HCT116 (cell line): ENCODE measurements at regions not wholly inside any gene's neighbourhood (a gene's known extent, or its start where the extent isn't known, plus 50 kb on each side); places are given as distances from the start of the nearest gene placed in this dataset.

Experiments used
- ATAC-seq: fragments of 200-7000 bp; cut with Tn5 transposase; 2 replicates; pipeline ENCODE4 v1.9.1; 2020; ENCODE audit warnings: mild to moderate bottlenecking, moderate library complexity
- BruUV-seq: library from RNA; stranded (reverse); fragments of 400-500 nt; replicated peaks from 2 replicates; lab custom pipeline; 2021; lab: Mats Ljungman, UMichigan
- CTCF ChIA-PET: fragments of 300-600 bp; sonication (Branson Sonifier 250); formaldehyde crosslinking; loops from one replicate; lab custom pipeline; 2021; ENCODE audit warnings: antibody characterized with exemption; lab: Charles Lee
- POLR2A ChIA-PET: fragments of 300-600, 350-600 bp; sonication (Branson Sonifier 250); formaldehyde crosslinking; loops from one replicate; lab custom pipeline; 2021; ENCODE audit warnings: antibody characterized with exemption; lab: Charles Lee
- RAD21 ChIA-PET, 2 experiments: fragments of 300-600 bp; sonication (Branson Sonifier 250); formaldehyde crosslinking; loops; one replicate each; lab custom pipeline; 2023; ENCODE audit warnings: low total read pairs in 2 of 2; ENCODE audit not compliant: uncharacterized antibody in 2 of 2, unreplicated experiment in 2 of 2, low non-redundant PET in 1 of 2; lab: Charles Lee
- DNase-seq: peaks from one replicate; pipeline ENCODE4 v3.0.0-alpha.2; 2010; ENCODE audit warnings: low read depth, low spot score
- H2AFZ ChIP-seq: fragments of 200-600 bp; shearing (Covaris generic), sonication (generic); 2 replicates; pipeline ENCODE4 v1.6.1; 2017; ENCODE audit warnings: low read depth, mixed run types, mixed read lengths, antibody characterized with exemption, low read length; ENCODE audit not compliant: poor library complexity, severe bottlenecking
- H3K27ac ChIP-seq: 2 replicates; pipeline ENCODE4 v1.5.1; 2012; ENCODE audit warnings: low read depth, low read length
- H3K27me3 ChIP-seq: fragments of 200-600 bp; sonication (generic); 2 replicates; pipeline ENCODE4 v1.6.1; 2016; ENCODE audit warnings: mixed run types, low read length, mixed read lengths; ENCODE audit not compliant: insufficient read depth
- H3K36me3 ChIP-seq, 2 experiments: fragments of 200-500 bp in 1 of 2; fragments of 200-600 bp in 1 of 2; sonication (Bioruptor generic) in 1 of 2; sonication (generic) in 1 of 2; 2 replicates each; pipeline versions ENCODE4 v1.5.1 to v1.6.1; 2014 to 2016; ENCODE audit warnings: low read length in 2 of 2, inconsistent platforms in 1 of 2, mixed read lengths in 1 of 2, mixed run types in 1 of 2; ENCODE audit not compliant: insufficient read depth in 2 of 2, control insufficient read depth in 1 of 2
- H3K4me1 ChIP-seq, 2 experiments: fragments of 200-600 bp in 1 of 2; sonication (generic) in 1 of 2; 2 replicates each; pipeline versions ENCODE4 v1.5.1 to v1.6.1; 2012 to 2017; ENCODE audit warnings: low read length in 2 of 2, inconsistent platforms in 1 of 2, mild to moderate bottlenecking in 1 of 2, mixed read lengths in 1 of 2, mixed run types in 1 of 2, moderate library complexity in 1 of 2; ENCODE audit not compliant: insufficient read depth in 2 of 2, control insufficient read depth in 1 of 2
- H3K4me2 ChIP-seq: fragments of 200-600 bp; sonication (generic); 2 replicates; pipeline ENCODE4 v1.6.1; 2017; ENCODE audit warnings: mixed run types, low read length, mixed read lengths
- H3K4me3 ChIP-seq, 2 experiments: fragments of 200-600 bp in 1 of 2; sonication (generic) in 1 of 2; replicated peaks in 1 of 2; 2 replicates each; pipeline ENCODE4 v1.5.1; 2011 to 2016; ENCODE audit warnings: low read length in 2 of 2, control low read depth in 1 of 2, low read depth in 1 of 2, mild to moderate bottlenecking in 1 of 2, mixed read lengths in 1 of 2, mixed run types in 1 of 2
- H3K79me2 ChIP-seq: fragments of 200-600 bp; sonication (generic); 2 replicates; pipeline ENCODE4 v1.6.1; 2017; ENCODE audit warnings: mild to moderate bottlenecking, mixed run types, low read length, moderate library complexity, mixed read lengths; ENCODE audit not compliant: insufficient read depth
- H3K9ac ChIP-seq: fragments of 200-600 bp; sonication (generic); 2 replicates; pipeline ENCODE4 v1.6.1; 2016; ENCODE audit warnings: low read length, mixed read lengths
- H3K9me2 ChIP-seq: fragments of 200-600 bp; sonication (generic), shearing (Covaris generic); 2 replicates; pipeline ENCODE4 v1.6.1; 2017; ENCODE audit warnings: mixed run types, mild to moderate bottlenecking, moderate library complexity; ENCODE audit not compliant: insufficient read depth
- H3K9me3 ChIP-seq, 2 experiments: fragments of 200-500 bp in 1 of 2; fragments of 200-600 bp in 1 of 2; sonication (Bioruptor generic) in 1 of 2; sonication (generic) in 1 of 2; 2 replicates each; pipeline ENCODE4 v1.6.1; 2014 to 2017; ENCODE audit warnings: low read length in 2 of 2, mixed read lengths in 2 of 2, inconsistent platforms in 1 of 2, low read depth in 1 of 2, mild to moderate bottlenecking in 1 of 2, mixed run types in 1 of 2, moderate library complexity in 1 of 2; ENCODE audit not compliant: control insufficient read depth in 1 of 2, insufficient read depth in 1 of 2
- H4K20me1 ChIP-seq: fragments of 200-600 bp; sonication (generic), shearing (Covaris generic); 2 replicates; pipeline ENCODE4 v1.6.1; 2017; ENCODE audit warnings: mixed run types, mild to moderate bottlenecking, moderate library complexity; ENCODE audit not compliant: insufficient read depth
- CBX3 ChIP-seq: IDR thresholded peaks from 2 replicates; pipeline ENCODE4 v1.6.1; 2012; ENCODE audit warnings: low read depth
- CEBPB ChIP-seq: IDR thresholded peaks from 2 replicates; pipeline ENCODE4 v1.6.1; 2012; ENCODE audit warnings: low read depth
- EGR1 ChIP-seq: IDR thresholded peaks from 2 replicates; pipeline ENCODE4 v1.6.1; 2012; ENCODE audit warnings: low read depth
- ELF1 ChIP-seq: IDR thresholded peaks from 2 replicates; pipeline ENCODE4 v1.6.1; 2012; ENCODE audit warnings: low read depth, borderline replicate concordance
- EZH2 ChIP-seq: fragments of 200-600 bp; sonication (generic); IDR thresholded peaks from 2 replicates; pipeline ENCODE4 v1.6.1; 2017; ENCODE audit warnings: antibody characterized with exemption, mixed run types
- EZH2phosphoT487 ChIP-seq: fragments of 200-600 bp; IDR thresholded peaks from 2 replicates; pipeline ENCODE4 v1.6.1; 2018; ENCODE audit warnings: antibody characterized with exemption, borderline replicate concordance
- FOSL1 ChIP-seq: IDR thresholded peaks from 2 replicates; pipeline ENCODE4 v1.6.1; 2012; ENCODE audit warnings: low read depth
- JUND ChIP-seq: IDR thresholded peaks from 2 replicates; pipeline ENCODE4 v1.6.1; 2012
- MAX ChIP-seq: IDR thresholded peaks from 2 replicates; pipeline ENCODE4 v1.6.1; 2012
- POLR2A ChIP-seq: IDR thresholded peaks from 2 replicates; pipeline ENCODE4 v1.7.0; 2011; ENCODE audit warnings: borderline replicate concordance; ENCODE audit not compliant: insufficient read depth, insufficient read length; ENCODE audit errors: extremely low read depth
- POLR2AphosphoS5 ChIP-seq: IDR thresholded peaks from 2 replicates; pipeline ENCODE4 v1.6.1; 2011; ENCODE audit warnings: mild to moderate bottlenecking, low read depth, low read length, moderate library complexity
- RAD21 ChIP-seq: IDR thresholded peaks from 2 replicates; pipeline ENCODE4 v1.6.1; 2012; ENCODE audit warnings: low read depth, mild to moderate bottlenecking
- SIN3A ChIP-seq: IDR thresholded peaks from 2 replicates; pipeline ENCODE4 v1.6.1; 2012; ENCODE audit warnings: low read depth
- SP1 ChIP-seq: IDR thresholded peaks from 2 replicates; pipeline ENCODE4 v1.6.1; 2012; ENCODE audit warnings: low read depth
- SRF ChIP-seq: IDR thresholded peaks from 2 replicates; pipeline ENCODE4 v1.6.1; 2012; ENCODE audit warnings: low read depth
- TCF7L2 ChIP-seq: IDR thresholded peaks from 2 replicates; pipeline ENCODE4 v1.7.0; 2011; ENCODE audit warnings: borderline replicate concordance, inconsistent platforms; ENCODE audit not compliant: insufficient read depth, insufficient read length; ENCODE audit errors: extremely low read depth
- YY1 ChIP-seq: IDR thresholded peaks from 2 replicates; pipeline ENCODE4 v1.6.1; 2011; ENCODE audit warnings: low read length, low read depth, moderate library complexity, mild to moderate bottlenecking; ENCODE audit not compliant: insufficient replicate concordance; ENCODE audit errors: extremely low read depth
- intact Hi-C: fragments of 100-400 bp; cut with micrococcal nuclease; formaldehyde crosslinking; loops from 2 replicates; pipeline ENCODE4 v1.10.0; 2022
- TF ChIP-seq, protein P1 (sequence below): IDR thresholded peaks from 2 replicates; pipeline ENCODE4 v1.6.1; 2012; ENCODE audit warnings: low read depth
- TF ChIP-seq, protein P2 (sequence below), 3 experiments: fragments of 200-600 bp in 1 of 3; sonication (generic) in 1 of 3; IDR thresholded peaks in 2 of 3; conservative IDR thresholded peaks in 1 of 3; 2 replicates each; pipeline ENCODE4 v1.5.1; 2012 to 2017; ENCODE audit warnings: low read depth in 2 of 3, low read length in 2 of 3, antibody characterized with exemption in 1 of 3, borderline replicate concordance in 1 of 3, control low read depth in 1 of 3, mild to moderate bottlenecking in 1 of 3, mixed read lengths in 1 of 3, mixed run types in 1 of 3, moderate library complexity in 1 of 3; ENCODE audit not compliant: insufficient read depth in 1 of 3
- TF ChIP-seq, protein P3 (sequence below): IDR thresholded peaks from 2 replicates; pipeline ENCODE4 v1.6.1; 2012

DNA sequence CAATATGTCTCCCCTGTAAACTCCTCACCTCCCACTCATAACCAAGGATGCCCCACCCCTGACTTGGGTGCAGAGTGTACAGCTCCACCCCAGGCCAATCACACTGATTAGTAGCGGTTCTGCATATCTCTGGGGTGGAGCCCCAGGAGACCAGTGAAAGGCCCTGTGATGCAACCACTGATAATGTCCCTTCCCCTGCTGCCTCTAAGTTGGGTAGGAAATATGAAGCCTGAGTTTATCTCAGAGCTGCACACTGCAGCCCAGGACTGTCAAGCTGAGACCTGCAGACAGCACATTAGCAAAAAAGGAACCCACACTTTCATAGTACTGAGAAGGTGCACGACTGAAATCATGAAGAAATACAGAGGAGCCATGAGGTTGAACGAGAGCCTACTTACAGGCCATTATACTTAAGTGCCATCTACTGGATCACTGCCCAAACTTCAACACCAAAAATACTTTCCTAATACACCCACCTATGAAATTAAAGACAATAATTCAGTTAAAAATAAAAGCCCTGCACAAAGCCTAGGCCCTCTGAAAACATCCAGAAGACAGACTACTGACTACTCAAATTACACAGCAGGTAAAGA, 455.4 kb upstream of the LRRTM4 start:
- H3K36me3 ChIP-seq = no peaks in the 10 kb centered on the region
- DNase-seq = no peak
- ATAC-seq = no peak
- ChIA-PET CTCF (no interaction called here), POLR2A (no interaction called here), RAD21 (no interaction called here)
- no peaks in the 10 kb centered on the region for H3K9me2 ChIP-seq
- H3K4me3 ChIP-seq = no peak overlapping the region
- H3K4me2 ChIP-seq = no peak overlapping the region
- H3K79me2 ChIP-seq = no peaks in the 10 kb centered on the region
- no peak overlapping the region for H3K27ac ChIP-seq
- no TSS peak for BruUV-seq
- H3K4me1 ChIP-seq = no peaks in the 10 kb centered on the region
- H3K9ac ChIP-seq = no peak overlapping the region
- H4K20me1 ChIP-seq = no peaks in the 10 kb centered on the region
- intact Hi-C loops = no loop called here
- H3K9me3 ChIP-seq = peaks cover 17 to 23% of the 10 kb centered on the region in 2 experiments; a peak in 2 of 4 replicates
- H2AFZ ChIP-seq = no peak overlapping the region
- TF ChIP-seq, protein P1, sequence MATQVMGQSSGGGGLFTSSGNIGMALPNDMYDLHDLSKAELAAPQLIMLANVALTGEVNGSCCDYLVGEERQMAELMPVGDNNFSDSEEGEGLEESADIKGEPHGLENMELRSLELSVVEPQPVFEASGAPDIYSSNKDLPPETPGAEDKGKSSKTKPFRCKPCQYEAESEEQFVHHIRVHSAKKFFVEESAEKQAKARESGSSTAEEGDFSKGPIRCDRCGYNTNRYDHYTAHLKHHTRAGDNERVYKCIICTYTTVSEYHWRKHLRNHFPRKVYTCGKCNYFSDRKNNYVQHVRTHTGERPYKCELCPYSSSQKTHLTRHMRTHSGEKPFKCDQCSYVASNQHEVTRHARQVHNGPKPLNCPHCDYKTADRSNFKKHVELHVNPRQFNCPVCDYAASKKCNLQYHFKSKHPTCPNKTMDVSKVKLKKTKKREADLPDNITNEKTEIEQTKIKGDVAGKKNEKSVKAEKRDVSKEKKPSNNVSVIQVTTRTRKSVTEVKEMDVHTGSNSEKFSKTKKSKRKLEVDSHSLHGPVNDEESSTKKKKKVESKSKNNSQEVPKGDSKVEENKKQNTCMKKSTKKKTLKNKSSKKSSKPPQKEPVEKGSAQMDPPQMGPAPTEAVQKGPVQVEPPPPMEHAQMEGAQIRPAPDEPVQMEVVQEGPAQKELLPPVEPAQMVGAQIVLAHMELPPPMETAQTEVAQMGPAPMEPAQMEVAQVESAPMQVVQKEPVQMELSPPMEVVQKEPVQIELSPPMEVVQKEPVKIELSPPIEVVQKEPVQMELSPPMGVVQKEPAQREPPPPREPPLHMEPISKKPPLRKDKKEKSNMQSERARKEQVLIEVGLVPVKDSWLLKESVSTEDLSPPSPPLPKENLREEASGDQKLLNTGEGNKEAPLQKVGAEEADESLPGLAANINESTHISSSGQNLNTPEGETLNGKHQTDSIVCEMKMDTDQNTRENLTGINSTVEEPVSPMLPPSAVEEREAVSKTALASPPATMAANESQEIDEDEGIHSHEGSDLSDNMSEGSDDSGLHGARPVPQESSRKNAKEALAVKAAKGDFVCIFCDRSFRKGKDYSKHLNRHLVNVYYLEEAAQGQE = no peak
- TF ChIP-seq EZH2phosphoT487 = no peak
- TF ChIP-seq EZH2 = no peak
- no peak for TF ChIP-seq CBX3
- TF ChIP-seq MAX = no peak
- TF ChIP-seq, protein P2, sequence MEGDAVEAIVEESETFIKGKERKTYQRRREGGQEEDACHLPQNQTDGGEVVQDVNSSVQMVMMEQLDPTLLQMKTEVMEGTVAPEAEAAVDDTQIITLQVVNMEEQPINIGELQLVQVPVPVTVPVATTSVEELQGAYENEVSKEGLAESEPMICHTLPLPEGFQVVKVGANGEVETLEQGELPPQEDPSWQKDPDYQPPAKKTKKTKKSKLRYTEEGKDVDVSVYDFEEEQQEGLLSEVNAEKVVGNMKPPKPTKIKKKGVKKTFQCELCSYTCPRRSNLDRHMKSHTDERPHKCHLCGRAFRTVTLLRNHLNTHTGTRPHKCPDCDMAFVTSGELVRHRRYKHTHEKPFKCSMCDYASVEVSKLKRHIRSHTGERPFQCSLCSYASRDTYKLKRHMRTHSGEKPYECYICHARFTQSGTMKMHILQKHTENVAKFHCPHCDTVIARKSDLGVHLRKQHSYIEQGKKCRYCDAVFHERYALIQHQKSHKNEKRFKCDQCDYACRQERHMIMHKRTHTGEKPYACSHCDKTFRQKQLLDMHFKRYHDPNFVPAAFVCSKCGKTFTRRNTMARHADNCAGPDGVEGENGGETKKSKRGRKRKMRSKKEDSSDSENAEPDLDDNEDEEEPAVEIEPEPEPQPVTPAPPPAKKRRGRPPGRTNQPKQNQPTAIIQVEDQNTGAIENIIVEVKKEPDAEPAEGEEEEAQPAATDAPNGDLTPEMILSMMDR (IDR thresholded peaks at IDR 0.05 in 2 of 3, conservative IDR thresholded peaks at IDR 0.05 in 1 of 3; ENCODE audit: borderline replicate concordance in 1 of 3, insufficient read depth in 1 of 3, low read depth in 2 of 3, low read length in 2 of 3) = no peak
- no peak for TF ChIP-seq SP1
- TF ChIP-seq FOSL1 = no peak
- no peak for TF ChIP-seq RAD21
- TF ChIP-seq CEBPB = no peak
- TF ChIP-seq POLR2AphosphoS5 = no peak
- TF ChIP-seq, protein P3, sequence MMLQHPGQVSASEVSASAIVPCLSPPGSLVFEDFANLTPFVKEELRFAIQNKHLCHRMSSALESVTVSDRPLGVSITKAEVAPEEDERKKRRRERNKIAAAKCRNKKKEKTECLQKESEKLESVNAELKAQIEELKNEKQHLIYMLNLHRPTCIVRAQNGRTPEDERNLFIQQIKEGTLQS = no peak
- no peak for TF ChIP-seq EGR1
- no peak for TF ChIP-seq SRF
- TF ChIP-seq ELF1 = no peak
- TF ChIP-seq YY1 = no peak
- TF ChIP-seq TCF7L2 = no peak
- TF ChIP-seq JUND = no peak
- TF ChIP-seq SIN3A = no peak
- TF ChIP-seq POLR2A = no peak
- H3K27me3 ChIP-seq = no peaks in the 10 kb centered on the region
